SK-N-SH (cell line): ENCODE measurements at regions not wholly inside any gene's neighbourhood (a gene's known extent, or its start where the extent isn't known, plus 50 kb on each side); places are given as distances from the start of the nearest gene placed in this dataset.

ENCODE experiments used
- CTCF ChIA-PET: fragments of 300-600, 350-600 bp; formaldehyde crosslinking; extraction: SDS; loops from one replicate; lab custom pipeline; 2021; lab: Yijun Ruan, JAX
- POLR2A ChIA-PET: fragments of 350-600 bp; sonication (Branson Sonifier 250); formaldehyde crosslinking; extraction: SDS; loops from one replicate; lab custom pipeline; 2020; ENCODE audit warnings: antibody characterized with exemption, inconsistent platforms; lab: Yijun Ruan, JAX
- DNase-seq: peaks from one replicate; pipeline ENCODE4 v3.0.0; 2012
- H2AFZ ChIP-seq: fragments of 200-600 bp; sonication (generic); 2 replicates; pipeline ENCODE4 v1.8.1; 2016; ENCODE audit warnings: antibody characterized with exemption, mild to moderate bottlenecking, low read depth
- H3F3A ChIP-seq: fragments of 200-600 bp; sonication (generic); replicated peaks from 2 replicates; pipeline ENCODE3; 2016; ENCODE audit warnings: antibody characterized with exemption, mild to moderate bottlenecking; ENCODE audit not compliant: insufficient read depth
- H3K27ac ChIP-seq, 2 experiments: fragments of 200-500 bp in 1 of 2; fragments of 200-600 bp in 1 of 2; sonication (Bioruptor generic) in 1 of 2; sonication (generic), shearing (Covaris generic) in 1 of 2; 2 replicates each; pipeline versions ENCODE4 v1.5.1 to v1.6.1; 2014 to 2016; ENCODE audit warnings: low read depth in 2 of 2, inconsistent platforms in 1 of 2, low read length in 1 of 2, mild to moderate bottlenecking in 1 of 2, mixed read lengths in 1 of 2
- H3K27me3 ChIP-seq: fragments of 200-600 bp; sonication (generic), shearing (Covaris generic); 2 replicates; pipeline ENCODE4 v1.6.1; 2016; ENCODE audit warnings: mixed run types; ENCODE audit not compliant: insufficient read depth
- H3K36me3 ChIP-seq, 2 experiments: fragments of 200-500 bp in 1 of 2; fragments of 200-600 bp in 1 of 2; sonication (Bioruptor generic) in 1 of 2; sonication (generic) in 1 of 2; replicated peaks in 1 of 2; 2 replicates each; pipeline versions ENCODE3 to v1.5.1; 2014 to 2016; ENCODE audit warnings: low read length in 1 of 2, mild to moderate bottlenecking in 1 of 2; ENCODE audit not compliant: insufficient read depth in 2 of 2, control insufficient read depth in 1 of 2
- H3K4me1 ChIP-seq, 2 experiments: fragments of 200-500 bp in 1 of 2; fragments of 200-600 bp in 1 of 2; sonication (Bioruptor generic) in 1 of 2; sonication (generic), shearing (Covaris generic) in 1 of 2; 2 replicates each; pipeline versions ENCODE4 v1.5.1 to v1.6.1; 2014 to 2016; ENCODE audit warnings: low read depth in 1 of 2, low read length in 1 of 2, mixed run types in 1 of 2; ENCODE audit not compliant: insufficient read depth in 2 of 2, control insufficient read depth in 1 of 2
- H3K4me2 ChIP-seq: fragments of 200-600 bp; sonication (generic), shearing (Covaris generic); 2 replicates; pipeline ENCODE4 v1.6.1; 2017; ENCODE audit warnings: mixed run types
- H3K4me3 ChIP-seq, 2 experiments: fragments of 200-500 bp in 1 of 2; fragments of 200-600 bp in 1 of 2; sonication (Bioruptor generic) in 1 of 2; sonication (generic), shearing (Covaris generic) in 1 of 2; 2 replicates each; pipeline versions ENCODE4 v1.5.1 to v1.8.1; 2014 to 2016; ENCODE audit warnings: low read depth in 2 of 2, inconsistent platforms in 1 of 2, low read length in 1 of 2, mild to moderate bottlenecking in 1 of 2, mixed read lengths in 1 of 2, moderate library complexity in 1 of 2
- H3K79me2 ChIP-seq: fragments of 200-600 bp; sonication (generic); 2 replicates; pipeline ENCODE4 v1.8.1; 2017; ENCODE audit warnings: mild to moderate bottlenecking; ENCODE audit not compliant: insufficient read depth
- H3K9ac ChIP-seq: fragments of 200-600 bp; sonication (generic); 2 replicates; pipeline ENCODE4 v1.6.1; 2017; ENCODE audit warnings: mixed run types
- H3K9me2 ChIP-seq: fragments of 200-600 bp; sonication (generic); 2 replicates; pipeline ENCODE4 v1.6.1; 2017; ENCODE audit warnings: mixed run types
- H3K9me3 ChIP-seq: fragments of 200-600 bp; sonication (generic); 2 replicates; pipeline ENCODE4 v1.6.1; 2017; ENCODE audit warnings: mixed run types, mild to moderate bottlenecking, moderate library complexity
- H4K20me1 ChIP-seq: fragments of 200-600 bp; sonication (generic); 2 replicates; pipeline ENCODE4 v1.6.1; 2017; ENCODE audit warnings: mild to moderate bottlenecking, mixed run types; ENCODE audit not compliant: insufficient read depth
- ELF1 ChIP-seq: IDR thresholded peaks from 2 replicates; pipeline ENCODE4 v1.4.0; 2012
- EP300 ChIP-seq, 2 experiments: IDR thresholded peaks; 2 replicates each; pipeline versions ENCODE4 v1.4.0 to v1.6.1; 2012; ENCODE audit warnings: borderline replicate concordance in 1 of 2, low read depth in 1 of 2, low read length in 1 of 2
- FOSL2 ChIP-seq: IDR thresholded peaks from 2 replicates; pipeline ENCODE4 v1.4.0; 2012; ENCODE audit warnings: low read depth, mild to moderate bottlenecking, moderate library complexity, borderline replicate concordance
- FOXJ3 ChIP-seq: sonication (generic); formaldehyde crosslinking; IDR thresholded peaks from 2 replicates; pipeline ENCODE4 v1.5.1; 2020; ENCODE audit warnings: mild to moderate bottlenecking, missing genetic modification reagents
- GATA2 ChIP-seq: sonication (generic); formaldehyde crosslinking; IDR thresholded peaks from 2 replicates; pipeline ENCODE4 v1.5.0; 2020; ENCODE audit warnings: mild to moderate bottlenecking, missing genetic modification reagents
- NFIC ChIP-seq: IDR thresholded peaks from 2 replicates; pipeline ENCODE4 v1.4.0; 2012; ENCODE audit warnings: borderline replicate concordance
- RAD21 ChIP-seq: IDR thresholded peaks from 2 replicates; pipeline ENCODE4 v1.6.1; 2012; ENCODE audit warnings: mild to moderate bottlenecking, low read length
- RCOR1 ChIP-seq: fragments of 150-350 bp; IDR thresholded peaks from 2 replicates; pipeline ENCODE4 v1.6.1; 2017; ENCODE audit warnings: antibody characterized with exemption, low read length
- RXRA ChIP-seq: IDR thresholded peaks from 2 replicates; pipeline ENCODE4 v1.4.0; 2012; ENCODE audit warnings: low read depth, mild to moderate bottlenecking, borderline replicate concordance
- TAF1 ChIP-seq: IDR thresholded peaks from 2 replicates; pipeline ENCODE4 v1.6.1; 2012; ENCODE audit warnings: low read depth, mild to moderate bottlenecking, low read length, moderate library complexity, borderline replicate concordance
- TEAD4 ChIP-seq: IDR thresholded peaks from 2 replicates; pipeline ENCODE4 v1.4.0; 2012; ENCODE audit warnings: mild to moderate bottlenecking, borderline replicate concordance; ENCODE audit not compliant: insufficient read depth
- USF1 ChIP-seq: IDR thresholded peaks from 2 replicates; pipeline ENCODE4 v1.4.0; 2012; ENCODE audit warnings: low read depth, borderline replicate concordance
- YY1 ChIP-seq: IDR thresholded peaks from 2 replicates; pipeline ENCODE4 v1.4.0; 2012; ENCODE audit warnings: low read depth, mild to moderate bottlenecking
- ZBTB33 ChIP-seq: IDR thresholded peaks from 2 replicates; pipeline ENCODE4 v1.4.0; 2012; ENCODE audit warnings: low read depth, borderline replicate concordance
- WGBS: methylation state at CpG from one replicate; pipeline ENCODE4 v1.1.6; 2017; ENCODE audit warnings: low lambda C conversion rate; 5-methylcytosine and 5-hydroxymethylcytosine counted together

GRCh38 chr1:199096591-199096990 is 457.8 kb downstream of the PTPRC start:
- no peak overlapping the region for H3K27ac ChIP-seq
- H3K9me3 ChIP-seq = no peaks in the 10 kb centered on the region
- H3K36me3 ChIP-seq = no peaks in the 10 kb centered on the region
- no peak overlapping the region for H3K4me2 ChIP-seq
- no peak for TF ChIP-seq NFIC
- no peak for TF ChIP-seq ELF1
- TF ChIP-seq FOSL2 = no peak
- TF ChIP-seq EP300 (IDR thresholded peaks at IDR 0.05; ENCODE audit: borderline replicate concordance in 1 of 2, low read depth in 1 of 2, low read length in 1 of 2) = no peak
- TF ChIP-seq TAF1 = no peak
- no peak for TF ChIP-seq FOXJ3 (CRISPR knock-in tag)
- TF ChIP-seq TEAD4 = no peak
- H3F3A ChIP-seq = no peaks in the 10 kb centered on the region
- ChIA-PET POLR2A (no interaction called here), CTCF (no interaction called here)
- H4K20me1 ChIP-seq = no peaks in the 10 kb centered on the region
- H3K9ac ChIP-seq = no peak overlapping the region
- H3K27me3 ChIP-seq = no peaks in the 10 kb centered on the region
- no peak overlapping the region for H3K4me3 ChIP-seq
- no peaks in the 10 kb centered on the region for H3K9me2 ChIP-seq
- 79% methylated on average over 6 of the region's 6 CpGs for WGBS
- H3K4me1 ChIP-seq = no peaks in the 10 kb centered on the region
- no peak overlapping the region for H2AFZ ChIP-seq
- no peaks in the 10 kb centered on the region for H3K79me2 ChIP-seq
- no peak for DNase-seq

GRCh38 chr1:199098468-199098867 is 459.6 kb downstream of the PTPRC start:
- ChIA-PET CTCF (no interaction called here), POLR2A (no interaction called here)
- H3K36me3 ChIP-seq = no peaks in the 10 kb centered on the region
- no peaks in the 10 kb centered on the region for H3K79me2 ChIP-seq
- no peak overlapping the region for H3K27ac ChIP-seq
- H3F3A ChIP-seq = no peaks in the 10 kb centered on the region
- H4K20me1 ChIP-seq = no peaks in the 10 kb centered on the region
- no peaks in the 10 kb centered on the region for H3K9me2 ChIP-seq
- TF ChIP-seq RAD21 (no peak), RCOR1 (no peak), ZBTB33 (no peak), TEAD4 (no peak), RXRA (no peak), USF1 (no peak), GATA2 (CRISPR knock-in tag) (no peak), YY1 (no peak)
- no peak overlapping the region for H3K4me2 ChIP-seq
- WGBS = 74% methylated on average over 5 of the region's 5 CpGs
- H3K27me3 ChIP-seq = no peaks in the 10 kb centered on the region
- no peaks in the 10 kb centered on the region for H3K4me1 ChIP-seq
- no peak for DNase-seq
- no peak overlapping the region for H3K4me3 ChIP-seq
- H3K9ac ChIP-seq = no peak overlapping the region
- H2AFZ ChIP-seq = no peak overlapping the region
- no peaks in the 10 kb centered on the region for H3K9me3 ChIP-seq
